ENCODE measurements at regions not wholly inside any gene's neighbourhood (a gene's known extent, or its start where the extent isn't known, plus 50 kb on each side); places are given as distances from the start of the nearest gene placed in this dataset.
"Not testable (repeated sequence)": the region's sequence is repeated elsewhere in the genome, so short reads cannot be mapped to it uniquely, and the experiment has no call there.

DNA sequence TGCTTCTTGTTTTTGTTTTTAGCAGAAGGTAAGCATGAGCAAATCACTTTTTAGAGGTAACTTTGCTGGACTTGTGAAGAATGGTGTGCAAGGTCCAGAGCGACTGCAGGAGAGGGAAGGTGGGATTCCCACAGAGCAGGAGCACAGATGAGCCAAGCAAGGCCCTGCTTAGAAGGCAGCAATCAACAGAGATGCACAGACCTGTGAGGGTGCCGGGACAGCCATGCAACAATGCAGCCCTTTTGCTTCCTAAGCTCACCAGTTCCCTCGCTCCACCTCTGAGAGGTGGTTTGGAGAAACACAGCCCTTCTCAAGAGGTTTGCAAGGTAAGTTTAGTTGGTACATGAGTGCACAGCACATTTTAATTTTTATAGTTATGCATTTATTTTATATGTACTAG, 85.1 kb upstream of the FBXO28 start:
- TF ChIP-seq, protein P1, sequence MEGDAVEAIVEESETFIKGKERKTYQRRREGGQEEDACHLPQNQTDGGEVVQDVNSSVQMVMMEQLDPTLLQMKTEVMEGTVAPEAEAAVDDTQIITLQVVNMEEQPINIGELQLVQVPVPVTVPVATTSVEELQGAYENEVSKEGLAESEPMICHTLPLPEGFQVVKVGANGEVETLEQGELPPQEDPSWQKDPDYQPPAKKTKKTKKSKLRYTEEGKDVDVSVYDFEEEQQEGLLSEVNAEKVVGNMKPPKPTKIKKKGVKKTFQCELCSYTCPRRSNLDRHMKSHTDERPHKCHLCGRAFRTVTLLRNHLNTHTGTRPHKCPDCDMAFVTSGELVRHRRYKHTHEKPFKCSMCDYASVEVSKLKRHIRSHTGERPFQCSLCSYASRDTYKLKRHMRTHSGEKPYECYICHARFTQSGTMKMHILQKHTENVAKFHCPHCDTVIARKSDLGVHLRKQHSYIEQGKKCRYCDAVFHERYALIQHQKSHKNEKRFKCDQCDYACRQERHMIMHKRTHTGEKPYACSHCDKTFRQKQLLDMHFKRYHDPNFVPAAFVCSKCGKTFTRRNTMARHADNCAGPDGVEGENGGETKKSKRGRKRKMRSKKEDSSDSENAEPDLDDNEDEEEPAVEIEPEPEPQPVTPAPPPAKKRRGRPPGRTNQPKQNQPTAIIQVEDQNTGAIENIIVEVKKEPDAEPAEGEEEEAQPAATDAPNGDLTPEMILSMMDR (IDR thresholded peaks at IDR 0.05): not testable (repeated sequence)
- TF ChIP-seq POLR2A (IDR thresholded peaks at IDR 0.05): not testable (repeated sequence)

Data from testis (tissue), 2 donors.